HFF-Myc (cell line): ENCODE measurements at regions not wholly inside any gene's neighbourhood (a gene's known extent, or its start where the extent isn't known, plus 50 kb on each side); places are given as distances from the start of the nearest gene placed in this dataset.

Source experiments
- DNase-seq: peaks from one replicate; pipeline ENCODE4 v3.0.0-alpha.2; 2011; ENCODE audit warnings: low read depth; ENCODE audit errors: extremely low read depth
- H3K4me3 ChIP-seq: replicated peaks from 2 replicates; pipeline ENCODE4 v1.5.1; 2011; ENCODE audit warnings: low read depth, mild to moderate bottlenecking, control low read depth, low read length
- TF ChIP-seq, protein P1 (sequence below): IDR thresholded peaks from 2 replicates; pipeline ENCODE4 v1.5.1; 2012; ENCODE audit warnings: mild to moderate bottlenecking, low read depth, low read length, control low read depth; ENCODE audit errors: missing control alignments

DNA sequence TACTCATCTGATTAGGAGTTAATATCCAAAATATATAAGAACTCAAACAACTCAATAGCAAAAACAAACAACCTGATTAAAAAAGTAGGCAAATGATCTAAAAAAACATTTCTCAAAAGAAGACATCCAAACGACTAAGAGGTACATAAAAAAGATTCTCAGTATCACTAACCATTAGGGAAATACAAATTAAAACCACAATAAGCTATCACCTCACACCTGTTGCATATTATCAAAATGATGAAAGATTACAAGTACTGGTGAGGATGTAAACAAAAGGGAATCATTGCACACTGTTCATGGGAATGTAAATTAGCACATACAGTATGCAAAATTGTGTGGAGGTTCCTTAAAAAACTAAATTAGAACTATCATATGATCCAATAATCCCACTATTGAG is 865.5 kb downstream of the TMEM182 start:
- TF ChIP-seq, protein P1, sequence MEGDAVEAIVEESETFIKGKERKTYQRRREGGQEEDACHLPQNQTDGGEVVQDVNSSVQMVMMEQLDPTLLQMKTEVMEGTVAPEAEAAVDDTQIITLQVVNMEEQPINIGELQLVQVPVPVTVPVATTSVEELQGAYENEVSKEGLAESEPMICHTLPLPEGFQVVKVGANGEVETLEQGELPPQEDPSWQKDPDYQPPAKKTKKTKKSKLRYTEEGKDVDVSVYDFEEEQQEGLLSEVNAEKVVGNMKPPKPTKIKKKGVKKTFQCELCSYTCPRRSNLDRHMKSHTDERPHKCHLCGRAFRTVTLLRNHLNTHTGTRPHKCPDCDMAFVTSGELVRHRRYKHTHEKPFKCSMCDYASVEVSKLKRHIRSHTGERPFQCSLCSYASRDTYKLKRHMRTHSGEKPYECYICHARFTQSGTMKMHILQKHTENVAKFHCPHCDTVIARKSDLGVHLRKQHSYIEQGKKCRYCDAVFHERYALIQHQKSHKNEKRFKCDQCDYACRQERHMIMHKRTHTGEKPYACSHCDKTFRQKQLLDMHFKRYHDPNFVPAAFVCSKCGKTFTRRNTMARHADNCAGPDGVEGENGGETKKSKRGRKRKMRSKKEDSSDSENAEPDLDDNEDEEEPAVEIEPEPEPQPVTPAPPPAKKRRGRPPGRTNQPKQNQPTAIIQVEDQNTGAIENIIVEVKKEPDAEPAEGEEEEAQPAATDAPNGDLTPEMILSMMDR: no peak
- DNase-seq: no peak
- no peak overlapping the region for H3K4me3 ChIP-seq

DNA sequence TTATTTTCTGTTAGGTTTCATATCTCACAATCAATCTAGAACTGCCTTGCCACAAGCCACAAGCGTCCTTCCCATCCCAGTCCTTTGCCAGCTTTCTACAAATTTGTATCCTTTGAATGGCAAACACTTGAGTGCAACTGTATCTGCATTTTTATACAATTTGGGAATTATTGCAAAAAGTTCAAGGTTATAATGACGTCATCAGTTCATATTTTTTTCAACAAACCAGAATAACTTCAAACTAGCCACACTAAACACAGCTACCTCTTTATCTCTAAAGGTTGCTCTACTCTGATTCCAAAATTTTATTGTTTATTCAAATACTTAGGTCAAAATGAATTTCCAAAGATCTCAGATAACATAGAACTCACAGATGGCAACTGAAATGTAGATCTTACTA is 877.1 kb downstream of the TMEM182 start:
- H3K4me3 ChIP-seq: no peak overlapping the region
- DNase-seq: no peak
- TF ChIP-seq, protein P1: no peak

DNA sequence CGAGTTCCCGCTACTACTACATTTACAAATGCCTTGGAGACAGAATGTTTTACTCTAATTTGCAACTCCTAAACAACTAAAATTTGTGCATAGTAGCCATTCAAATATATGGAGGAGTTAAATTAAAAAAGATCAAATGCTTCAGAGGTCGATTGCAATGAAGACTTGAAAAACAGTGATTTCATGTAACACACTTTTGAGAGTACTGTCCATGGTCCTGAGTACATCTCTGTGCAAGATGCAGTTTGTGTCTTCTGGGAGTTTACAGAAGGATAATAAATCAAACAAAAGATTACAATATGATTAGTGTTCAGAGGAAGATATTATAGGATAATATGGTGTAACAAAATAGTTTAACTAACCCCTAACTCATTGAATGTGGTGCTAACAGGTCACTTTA is 894.7 kb downstream of the TMEM182 start:
- TF ChIP-seq, protein P1: no peak
- H3K4me3 ChIP-seq: no peak overlapping the region
- no peak for DNase-seq

DNA sequence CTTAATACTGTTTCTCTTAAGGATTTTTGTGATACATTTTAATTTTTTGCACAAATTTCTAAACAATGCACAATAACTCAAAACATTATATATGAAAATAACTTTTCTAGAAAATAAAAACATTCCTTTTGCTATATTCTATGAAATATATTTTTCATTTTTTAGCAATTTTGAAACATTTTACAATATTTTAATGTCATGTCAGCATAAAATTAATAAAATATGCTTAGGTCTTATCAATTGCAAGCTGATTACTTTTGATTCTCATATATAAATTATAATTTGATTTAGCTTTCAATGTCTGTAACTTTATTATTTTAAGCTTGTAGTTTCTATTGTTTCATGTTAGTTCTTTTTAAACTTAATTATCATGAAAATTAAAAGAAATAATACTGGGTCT is 898.7 kb downstream of the TMEM182 start:
- TF ChIP-seq, protein P1: no peak
- H3K4me3 ChIP-seq: no peak overlapping the region
- DNase-seq: no peak

DNA sequence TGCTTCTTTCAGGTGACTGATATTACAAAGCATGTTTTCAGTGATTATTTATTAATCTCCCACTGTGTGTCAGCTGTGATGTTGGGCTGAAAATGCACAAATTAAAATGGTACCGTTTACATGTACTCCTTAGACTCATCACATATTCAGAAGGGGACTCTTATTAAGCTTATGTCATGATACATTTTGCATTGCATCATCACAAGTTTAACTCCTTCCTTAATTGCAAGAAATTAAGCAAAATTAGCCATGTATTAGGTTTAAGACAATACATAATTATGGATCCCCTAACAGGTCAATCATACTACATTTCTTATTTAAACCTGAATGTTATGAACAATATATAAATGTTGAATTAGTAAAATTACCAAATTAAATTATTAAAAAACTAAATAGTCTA is 899.1 kb downstream of the TMEM182 start:
- TF ChIP-seq, protein P1: no peak
- no peak overlapping the region for H3K4me3 ChIP-seq
- no peak for DNase-seq

DNA sequence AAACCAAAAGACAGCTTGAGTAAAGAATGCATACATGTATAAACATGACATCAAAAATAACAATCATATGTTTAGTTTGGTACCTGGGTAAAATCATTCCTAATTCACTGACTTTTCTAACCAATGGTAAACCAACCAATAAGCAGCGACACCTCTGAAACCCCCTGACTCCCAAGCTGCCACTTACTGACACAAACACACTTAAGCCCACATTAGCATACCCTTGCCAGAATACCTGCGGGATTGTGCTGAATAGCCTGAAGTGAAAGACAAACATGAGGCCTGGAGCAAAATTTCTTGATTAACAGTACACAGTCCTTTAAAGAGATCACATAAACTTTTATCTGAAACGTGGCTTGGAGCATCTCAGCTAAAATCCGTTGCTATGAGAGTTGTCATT is 902.9 kb downstream of the TMEM182 start:
- no peak overlapping the region for H3K4me3 ChIP-seq
- TF ChIP-seq, protein P1: no peak
- DNase-seq: no peak

DNA sequence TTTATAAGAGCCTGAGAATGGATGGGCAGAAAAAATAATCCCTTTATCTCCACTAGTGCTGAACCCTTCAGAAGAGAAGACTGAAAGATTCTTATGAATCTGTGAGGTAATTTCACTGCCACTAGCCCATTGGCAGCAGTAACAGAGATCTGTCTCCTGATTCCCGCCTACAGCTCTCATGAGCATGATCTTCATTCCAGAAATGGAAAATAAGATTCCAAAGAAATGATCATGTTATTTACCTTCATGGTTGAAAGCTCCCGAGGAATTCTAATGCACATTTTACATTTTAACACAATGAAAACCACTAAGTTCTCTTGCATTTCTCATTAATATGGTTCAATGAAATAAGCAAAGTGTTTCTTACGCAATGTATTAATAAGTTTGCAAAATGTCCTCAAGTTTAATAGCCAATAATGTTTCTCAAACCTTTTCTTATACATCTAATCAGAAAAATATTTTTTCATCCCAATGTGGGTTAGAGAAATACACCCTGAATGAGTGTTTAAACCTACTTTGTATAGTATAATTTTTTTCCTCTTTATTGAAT is 905.6 kb downstream of the TMEM182 start:
- DNase-seq: no peak
- H3K4me3 ChIP-seq: no peak overlapping the region
- TF ChIP-seq, protein P1: no peak
